ENCODE measurements at regions not wholly inside any gene's neighbourhood (a gene's known extent, or its start where the extent isn't known, plus 50 kb on each side); places are given as distances from the start of the nearest gene placed in this dataset.
"Not testable (repeated sequence)": the region's sequence is repeated elsewhere in the genome, so short reads cannot be mapped to it uniquely, and the experiment has no call there.

- Histone ChIP-seq H3K4me3 (no peak overlapping the region), H4K20me1 (no peaks in the 10 kb centered on the region), H3K9me3 (replicated peaks in 1 of 11) (no peaks in the 10 kb centered on the region), H3K4me2 (no peak overlapping the region), H3K27me3 (no peaks in the 10 kb centered on the region), H3K9ac (no peak overlapping the region), H3K36me3 (no peaks in the 10 kb centered on the region), H3K4me1 (no peaks in the 10 kb centered on the region), H3K27ac (no peak overlapping the region)
- TF ChIP-seq Cebpa-rat (IDR thresholded peaks at IDR 0.05): no peak
Observed at GRCh38 chr5:24177821-24178220, 467.0 kb downstream of the CDH10 start.

GRCh38 chr5:24183981-24184380 is 460.8 kb downstream of the CDH10 start:
- no peak for TF ChIP-seq Cebpa-rat (IDR thresholded peaks at IDR 0.05)
- no peak overlapping the region for H3K27ac ChIP-seq
- no peaks in the 10 kb centered on the region for H3K27me3 ChIP-seq
- 0 out of 20 replicates have a peak, but pooled peaks cover 0 to 5% (median 0%) of the 10 kb centered on the region in 10 experiments for H3K4me1 ChIP-seq
- no peaks in the 10 kb centered on the region for H3K9me3 ChIP-seq (replicated peaks in 1 of 11)
- H4K20me1 ChIP-seq: no peaks in the 10 kb centered on the region
- H3K9ac ChIP-seq: no peak overlapping the region
- H3K4me3 ChIP-seq: no peak overlapping the region
- no peak overlapping the region for H3K4me2 ChIP-seq
- no peaks in the 10 kb centered on the region for H3K36me3 ChIP-seq

GRCh38 chr5:24188216-24188925 is 456.4 kb downstream of the CDH10 start:
- Histone ChIP-seq H3K4me1 (0 out of 20 replicates have a peak, but pooled peaks cover 0 to 5% (median 0%) of the 10 kb centered on the region in 10 experiments), H3K36me3 (no peaks in the 10 kb centered on the region), H3K9me3 (replicated peaks in 1 of 11) (no peaks in the 10 kb centered on the region), H3K4me3 (no peak overlapping the region), H3K27ac (no peak overlapping the region), H3K27me3 (no peaks in the 10 kb centered on the region), H4K20me1 (no peaks in the 10 kb centered on the region), H3K9ac (no peak overlapping the region), H3K4me2 (0 out of 22 replicates have a peak overlapping the region, but pooled peaks of 1 of the 11 experiments have one; percentile 0)
- no peak for TF ChIP-seq Cebpa-rat (IDR thresholded peaks at IDR 0.05)

- H4K20me1 ChIP-seq: no peaks in the 10 kb centered on the region
- no peaks in the 10 kb centered on the region for H3K27me3 ChIP-seq
- no peak overlapping the region for H3K9ac ChIP-seq
- no peaks in the 10 kb centered on the region for H3K4me1 ChIP-seq
- no peaks in the 10 kb centered on the region for H3K9me3 ChIP-seq (replicated peaks in 1 of 11)
- TF ChIP-seq Cebpa-rat (IDR thresholded peaks at IDR 0.05): no peak
- no peaks in the 10 kb centered on the region for H3K36me3 ChIP-seq
- H3K4me2 ChIP-seq: no peak overlapping the region
- no peak overlapping the region for H3K4me3 ChIP-seq
- no peak overlapping the region for H3K27ac ChIP-seq
Observed at GRCh38 chr5:24196789-24197188, 448.0 kb downstream of the CDH10 start.

GRCh38 chr5:24208686-24209106 is 436.1 kb downstream of the CDH10 start:
- no peak for TF ChIP-seq Cebpa-rat (IDR thresholded peaks at IDR 0.05)
- Histone ChIP-seq H3K27ac (no peak overlapping the region), H3K27me3 (no peaks in the 10 kb centered on the region), H3K9ac (no peak overlapping the region), H3K4me1 (no peaks in the 10 kb centered on the region), H3K4me3 (no peak overlapping the region), H3K9me3 (replicated peaks in 1 of 11) (peaks cover 0 to 4% (median 0%) of the 10 kb centered on the region in 11 experiments; a peak in 1 of 22 replicates), H3K4me2 (no peak overlapping the region), H4K20me1 (no peaks in the 10 kb centered on the region), H3K36me3 (no peaks in the 10 kb centered on the region)

GRCh38 chr5:24215114-24215513 is 429.7 kb downstream of the CDH10 start:
- Histone ChIP-seq H3K4me3 (no peak overlapping the region), H3K4me2 (no peak overlapping the region), H3K9me3 (replicated peaks in 1 of 11) (peaks cover 0 to 5% (median 4%) of the 10 kb centered on the region in 11 experiments; a peak in 13 of 22 replicates), H3K27ac (no peak overlapping the region), H4K20me1 (no peaks in the 10 kb centered on the region), H3K9ac (no peak overlapping the region), H3K36me3 (no peaks in the 10 kb centered on the region), H3K27me3 (no peaks in the 10 kb centered on the region), H3K4me1 (no peaks in the 10 kb centered on the region)
- TF ChIP-seq Cebpa-rat (IDR thresholded peaks at IDR 0.05): no peak

- Histone ChIP-seq H4K20me1 (no peaks in the 10 kb centered on the region), H3K4me2 (no peak overlapping the region), H3K27me3 (no peaks in the 10 kb centered on the region), H3K4me1 (peaks cover 0 to 7% (median 0%) of the 10 kb centered on the region in 10 experiments; a peak in 1 of 20 replicates), H3K27ac (no peak overlapping the region), H3K4me3 (no peak overlapping the region), H3K9ac (no peak overlapping the region), H3K36me3 (no peaks in the 10 kb centered on the region), H3K9me3 (replicated peaks in 1 of 11) (peaks cover 8 to 18% (median 13%) of the 10 kb centered on the region in 11 experiments)
- TF ChIP-seq Cebpa-rat (IDR thresholded peaks at IDR 0.05): no peak
Observed at GRCh38 chr5:24222876-24223275, 421.9 kb downstream of the CDH10 start.

GRCh38 chr5:24225051-24225450 is 419.7 kb downstream of the CDH10 start:
- no peak overlapping the region for H3K4me3 ChIP-seq
- no peaks in the 10 kb centered on the region for H3K27me3 ChIP-seq
- no peak overlapping the region for H3K27ac ChIP-seq
- peaks cover 0 to 7% (median 0%) of the 10 kb centered on the region in 10 experiments; a peak in 1 of 20 replicates for H3K4me1 ChIP-seq
- TF ChIP-seq Cebpa-rat (IDR thresholded peaks at IDR 0.05): no peak
- no peaks in the 10 kb centered on the region for H3K36me3 ChIP-seq
- H4K20me1 ChIP-seq: no peaks in the 10 kb centered on the region
- peaks cover 8 to 15% (median 10%) of the 10 kb centered on the region in 11 experiments for H3K9me3 ChIP-seq (replicated peaks in 1 of 11)
- no peak overlapping the region for H3K9ac ChIP-seq
- H3K4me2 ChIP-seq: no peak overlapping the region

GRCh38 chr5:24226479-24226878 is 418.3 kb downstream of the CDH10 start:
- no peak overlapping the region for H3K9ac ChIP-seq
- H4K20me1 ChIP-seq: no peaks in the 10 kb centered on the region
- no peak for TF ChIP-seq Cebpa-rat (IDR thresholded peaks at IDR 0.05)
- no peak overlapping the region for H3K27ac ChIP-seq
- H3K4me2 ChIP-seq: no peak overlapping the region
- H3K4me3 ChIP-seq: no peak overlapping the region
- peaks cover 0 to 7% (median 0%) of the 10 kb centered on the region in 10 experiments; a peak in 1 of 20 replicates for H3K4me1 ChIP-seq
- H3K27me3 ChIP-seq: no peaks in the 10 kb centered on the region
- H3K9me3 ChIP-seq (replicated peaks in 1 of 11): peaks cover 0 to under 1% (median 0%) of the 10 kb centered on the region in 11 experiments; a peak in 1 of 22 replicates
- H3K36me3 ChIP-seq: no peaks in the 10 kb centered on the region

- H3K9ac ChIP-seq; H3K27ac ChIP-seq; H3K4me2 ChIP-seq; H3K4me1 ChIP-seq; H3K9me3 ChIP-seq (replicated peaks in 1 of 11); H3K4me3 ChIP-seq; H4K20me1 ChIP-seq; H3K36me3 ChIP-seq; H3K27me3 ChIP-seq: not testable (repeated sequence)
Observed at GRCh38 chr5:24227881-24228280, 416.9 kb downstream of the CDH10 start.

Data from BLaER1 treated with 17β-estradiol and CSF1 and Interleukin-3, amounts not matched to agents 10 nM and 100 nM (cell line).